Thoracic aorta (tissue), 2 donors: ENCODE measurements at regions not wholly inside any gene's neighbourhood (a gene's known extent, or its start where the extent isn't known, plus 50 kb on each side); places are given as distances from the start of the nearest gene placed in this dataset.

ENCODE experiments used
- ATAC-seq: fragments of 150-250 bp; one replicate; pipeline ENCODE4 v1.8.0; 2017; ENCODE audit warnings: low read depth; ENCODE audit not compliant: insufficient number of reproducible peaks, low FRiP score
- DNase-seq: peaks from one replicate; pipeline ENCODE4 v3.0.0-alpha.2; 2020; ENCODE audit warnings: low spot score
- H3K27ac ChIP-seq, 2 donors: fragments of 200-600 bp; sonication (generic); 1 replicate in 1 of 2; 2 replicates in 1 of 2; pipeline ENCODE4 v1.5.1; 2016; ENCODE audit warnings: mild to moderate bottlenecking in 2 of 2, moderate library complexity in 2 of 2
- H3K27me3 ChIP-seq: fragments of 200-600 bp; sonication (generic); replicated peaks from 2 replicates; pipeline ENCODE4 v1.6.0; 2016; ENCODE audit warnings: mild to moderate bottlenecking; ENCODE audit not compliant: insufficient read depth
- H3K36me3 ChIP-seq: fragments of 200-600 bp; sonication (generic); one replicate; pipeline ENCODE4 v1.5.1; 2016
- H3K4me1 ChIP-seq, 2 donors: fragments of 200-600 bp; sonication (generic); 1 replicate in 1 of 2; 2 replicates in 1 of 2; pipeline versions ENCODE4 v1.5.1 to v1.6.0; 2016; ENCODE audit warnings: low read depth in 2 of 2, mild to moderate bottlenecking in 1 of 2; ENCODE audit not compliant: control insufficient read depth in 1 of 2
- H3K4me3 ChIP-seq: fragments of 200-600 bp; sonication (generic); 2 replicates; pipeline ENCODE4 v1.5.1; 2016; ENCODE audit warnings: mild to moderate bottlenecking
- H3K9me3 ChIP-seq: fragments of 200-600 bp; sonication (generic); 2 replicates; pipeline ENCODE4 v1.5.1; 2016
- CTCF ChIP-seq: fragments of 200-600 bp; sonication (generic); IDR thresholded peaks from one replicate; pipeline ENCODE4 v1.5.1; 2019; ENCODE audit warnings: antibody characterized with exemption

DNA sequence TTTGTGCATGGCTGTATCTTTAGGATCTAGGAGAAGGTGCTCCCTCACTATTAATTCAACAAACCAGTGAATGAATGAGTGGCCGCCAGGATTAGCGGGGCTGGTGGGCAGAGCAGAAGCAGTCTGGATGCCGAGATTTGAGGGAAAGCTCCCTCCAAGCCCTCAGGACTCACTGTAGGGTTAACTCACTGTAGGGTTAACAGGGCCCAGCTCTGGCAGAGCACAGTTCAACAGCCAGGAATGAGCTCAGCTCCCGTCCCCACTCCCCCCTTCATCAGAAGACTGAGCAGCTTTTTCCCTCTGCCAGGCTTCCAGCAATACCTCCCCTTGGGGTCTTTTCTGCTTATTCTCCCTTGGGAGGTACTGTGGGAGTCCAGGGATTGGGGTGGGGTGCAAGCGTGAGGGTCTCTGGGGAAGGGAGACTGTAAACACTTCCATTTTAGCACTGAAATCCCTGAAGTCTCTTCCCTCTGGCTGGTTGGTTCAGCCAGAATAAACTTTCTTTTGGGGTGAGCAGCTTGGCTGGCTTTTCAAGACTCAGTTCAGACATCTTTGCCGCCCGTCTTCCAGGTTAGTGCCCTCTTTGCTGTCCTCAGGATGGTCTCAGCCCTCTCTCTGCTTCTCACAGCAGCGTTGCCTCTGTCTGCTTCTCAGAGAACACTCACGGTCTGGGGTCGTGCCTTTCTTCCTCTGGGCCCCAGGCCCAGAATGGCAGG, 53.7 kb upstream of the WSB1 start:
- DNase-seq: no peak
- no peak for TF ChIP-seq CTCF
- Histone ChIP-seq H3K36me3 (no peaks in the 10 kb centered on the region), H3K4me1 (peaks cover 6 to 24% of the 10 kb centered on the region in 2 donors), H3K4me3 (no peak overlapping the region), H3K9me3 (no peaks in the 10 kb centered on the region), H3K27ac (no peak overlapping the region), H3K27me3 (no peaks in the 10 kb centered on the region)
- ATAC-seq: no peak

GRCh38 chr17:27240802-27241155, 53.1 kb upstream of the WSB1 start:
- no peak for DNase-seq
- no peak overlapping the region for H3K4me3 ChIP-seq
- H3K27me3 ChIP-seq: no peaks in the 10 kb centered on the region
- no peaks in the 10 kb centered on the region for H3K36me3 ChIP-seq
- peaks cover 9 to 30% of the 10 kb centered on the region in 2 donors for H3K4me1 ChIP-seq
- no peak for ATAC-seq
- no peaks in the 10 kb centered on the region for H3K9me3 ChIP-seq
- no peak overlapping the region for H3K27ac ChIP-seq
- no peak for TF ChIP-seq CTCF

DNA sequence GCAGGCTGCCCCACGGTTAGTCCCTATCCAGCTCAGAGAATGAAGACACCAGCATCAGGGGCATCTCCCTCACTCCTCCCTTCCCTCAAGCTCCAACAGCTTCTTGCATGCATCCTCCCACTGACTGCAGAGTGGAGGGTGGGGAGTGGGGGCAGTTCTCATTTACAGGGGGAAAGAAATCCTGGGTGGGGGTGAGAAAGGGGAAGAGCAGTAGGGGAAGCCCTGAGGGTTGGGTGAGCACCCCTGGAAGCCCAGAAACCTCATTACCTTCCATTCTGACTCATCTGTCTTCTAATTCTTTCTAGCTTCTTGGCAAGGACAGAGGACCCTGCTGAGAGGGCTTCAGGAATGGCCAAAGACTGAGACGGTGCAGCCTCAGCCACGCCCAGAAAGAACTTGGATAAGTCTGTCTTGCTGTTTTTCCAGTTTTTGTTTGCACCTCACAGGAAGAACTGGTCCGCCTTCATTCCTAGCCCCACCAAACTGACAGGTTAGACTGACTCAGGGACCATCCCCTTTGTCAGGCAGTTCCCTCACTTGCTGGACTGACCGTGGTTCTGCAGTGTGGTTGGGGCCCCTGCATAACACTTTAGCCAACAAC, 52.5 kb upstream of the WSB1 start:
- H3K4me1 ChIP-seq: peaks cover 11 to 36% of the 10 kb centered on the region in 2 donors
- no peaks in the 10 kb centered on the region for H3K27me3 ChIP-seq
- DNase-seq (no peak), ATAC-seq (no peak)
- H3K9me3 ChIP-seq: no peaks in the 10 kb centered on the region
- no peaks in the 10 kb centered on the region for H3K36me3 ChIP-seq
- H3K27ac ChIP-seq: no peak overlapping the region
- H3K4me3 ChIP-seq: no peak overlapping the region
- TF ChIP-seq CTCF: no peak

DNA sequence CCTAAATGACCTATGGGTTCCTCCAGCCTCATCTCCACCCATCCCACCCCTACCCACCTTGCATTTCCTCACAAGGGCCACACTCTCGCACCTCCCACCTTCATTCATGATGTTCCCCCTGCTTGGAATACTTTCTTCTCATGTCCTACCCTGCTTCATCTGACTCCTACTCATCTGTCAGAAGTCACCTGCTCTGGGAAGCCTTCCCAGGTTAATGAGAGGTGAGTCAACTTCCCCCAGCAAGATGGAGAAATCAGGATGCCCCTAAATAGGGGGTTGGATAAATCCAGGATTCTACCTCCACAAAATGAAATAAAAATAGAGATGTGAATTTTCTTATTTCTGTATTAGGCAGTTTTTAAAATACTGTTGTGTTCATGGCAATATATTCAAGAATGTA, 51.0 kb upstream of the WSB1 start:
- TF ChIP-seq CTCF: no peak
- DNase-seq: no peak
- H3K27ac ChIP-seq: peak overlapping the region in 1 of 2 donors; percentile 30

DNA sequence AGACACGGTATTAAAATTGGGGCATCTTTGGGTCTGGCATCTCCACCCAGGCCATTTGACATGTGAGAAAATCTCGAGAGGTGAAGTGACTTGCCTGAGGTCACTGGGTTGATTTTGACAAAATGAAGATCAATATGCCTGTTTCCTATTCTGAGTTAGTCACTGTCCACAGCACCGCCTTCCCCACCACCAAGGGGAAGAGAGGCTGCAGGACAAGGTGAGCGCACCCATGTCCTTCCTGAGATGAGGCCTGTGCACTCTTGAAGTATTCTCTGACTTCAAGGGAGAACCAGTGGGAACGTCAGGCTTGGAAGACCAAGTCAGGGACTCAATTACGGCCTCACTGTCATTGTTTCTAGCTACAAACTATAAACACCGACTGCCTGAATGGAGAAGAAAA, 49.9 kb upstream of the WSB1 start:
- DNase-seq (no peak), ATAC-seq (no peak)
- peaks cover 16 to 48% of the 10 kb centered on the region in 2 donors for H3K4me1 ChIP-seq
- no peak for TF ChIP-seq CTCF
- H3K36me3 ChIP-seq: no peaks in the 10 kb centered on the region
- no peaks in the 10 kb centered on the region for H3K9me3 ChIP-seq
- H3K27ac ChIP-seq: peak overlapping the region; percentile 86 to 91
- H3K27me3 ChIP-seq: no peaks in the 10 kb centered on the region
- peak overlapping the region; percentile 31 for H3K4me3 ChIP-seq

More for the DNA sequence above, 51.0 kb upstream of the WSB1 start:
- H3K4me3 ChIP-seq: no peak overlapping the region
- H3K27me3 ChIP-seq: no peaks in the 10 kb centered on the region
- peaks cover 16 to 48% of the 10 kb centered on the region in 2 donors for H3K4me1 ChIP-seq
- H3K9me3 ChIP-seq: no peaks in the 10 kb centered on the region
- ATAC-seq: no peak
- no peaks in the 10 kb centered on the region for H3K36me3 ChIP-seq
